GM12865 (cell line): ENCODE measurements at regions not wholly inside any gene's neighbourhood (a gene's known extent, or its start where the extent isn't known, plus 50 kb on each side); places are given as distances from the start of the nearest gene placed in this dataset.
"Not testable (repeated sequence)": the region's sequence is repeated elsewhere in the genome, so short reads cannot be mapped to it uniquely, and the experiment has no call there.

Experiments used
- DNase-seq: peaks from one replicate; pipeline ENCODE4 v3.0.0; 2010; ENCODE audit warnings: low read depth
- H3K4me3 ChIP-seq: 2 replicates; pipeline ENCODE4 v1.5.1; 2011; ENCODE audit warnings: mild to moderate bottlenecking, low read depth, low read length, control low read depth
- CTCF ChIP-seq: IDR thresholded peaks from 2 replicates; pipeline ENCODE4 v1.5.1; 2011; ENCODE audit warnings: low read length, control low read depth, low read depth, inconsistent platforms; ENCODE audit not compliant: insufficient read depth; ENCODE audit errors: missing control alignments

- no peak overlapping the region for H3K4me3 ChIP-seq
- no peak for DNase-seq
- no peak for TF ChIP-seq CTCF
Measured at GRCh38 chr12:131266591-131267467, 313.1 kb downstream of the ADGRD1 start.

GRCh38 chr12:131267576-131267975 lies 313.9 kb downstream of the ADGRD1 start:
- H3K4me3 ChIP-seq = no peak overlapping the region
- no peak for TF ChIP-seq CTCF
- no peak for DNase-seq

GRCh38 chr12:131268123-131268522 lies 314.4 kb downstream of the ADGRD1 start:
- H3K4me3 ChIP-seq, DNase-seq: not testable (repeated sequence)

GRCh38 chr12:131268571-131268970 lies 314.9 kb downstream of the ADGRD1 start:
- DNase-seq = not testable (repeated sequence)

GRCh38 chr12:131269551-131269950 lies 315.8 kb downstream of the ADGRD1 start:
- DNase-seq = no peak
- no peak overlapping the region for H3K4me3 ChIP-seq
- no peak for TF ChIP-seq CTCF

More at GRCh38 chr12:131268571-131268970, 314.9 kb downstream of the ADGRD1 start:
- H3K4me3 ChIP-seq = not testable (repeated sequence)

- not testable (repeated sequence) for DNase-seq, H3K4me3 ChIP-seq
Measured at GRCh38 chr12:131269977-131270376, 316.3 kb downstream of the ADGRD1 start.

GRCh38 chr12:131271724-131272123 lies 318.0 kb downstream of the ADGRD1 start:
- TF ChIP-seq CTCF = no peak
- no peak overlapping the region for H3K4me3 ChIP-seq
- DNase-seq = no peak

GRCh38 chr12:131272283-131272814 lies 318.6 kb downstream of the ADGRD1 start:
- DNase-seq, H3K4me3 ChIP-seq: not testable (repeated sequence)

GRCh38 chr12:131273291-131273845 lies 319.7 kb downstream of the ADGRD1 start:
- TF ChIP-seq CTCF = no peak
- no peak for DNase-seq
- H3K4me3 ChIP-seq = no peak overlapping the region
